HG03280 (cell line): ENCODE measurements at regions not wholly inside any gene's neighbourhood (a gene's known extent, or its start where the extent isn't known, plus 50 kb on each side); places are given as distances from the start of the nearest gene placed in this dataset.
"Not testable (repeated sequence)": the region's sequence is repeated elsewhere in the genome, so short reads cannot be mapped to it uniquely, and the experiment has no call there.

ENCODE experiments used
- ATAC-seq: cut with Tn5 transposase; IDR thresholded peaks from one replicate; pipeline ENCODE4 v1.9.1; 2021; ENCODE audit warnings: mild to moderate bottlenecking, moderate library complexity; ENCODE audit not compliant: unreplicated experiment

DNA sequence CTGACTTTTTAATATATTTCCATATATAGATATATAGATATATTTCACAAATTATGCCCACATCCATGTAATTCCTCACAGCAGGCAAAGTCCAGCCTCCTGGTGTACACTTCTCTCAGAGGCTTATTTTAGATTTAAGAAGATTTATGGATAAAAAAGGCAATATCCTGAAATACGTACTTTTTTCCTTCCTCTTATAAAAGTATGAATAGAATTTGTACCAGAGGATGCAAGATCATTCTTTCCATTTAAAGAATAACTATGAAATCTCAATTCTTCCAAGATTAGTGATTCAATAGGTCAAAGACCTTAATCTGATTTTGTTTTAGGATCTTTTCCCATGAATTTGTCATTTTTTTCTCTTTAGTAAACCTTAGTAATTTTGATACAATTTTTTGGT lies 597.9 kb upstream of the TBL1XR1 start:
- ATAC-seq: no peak

DNA sequence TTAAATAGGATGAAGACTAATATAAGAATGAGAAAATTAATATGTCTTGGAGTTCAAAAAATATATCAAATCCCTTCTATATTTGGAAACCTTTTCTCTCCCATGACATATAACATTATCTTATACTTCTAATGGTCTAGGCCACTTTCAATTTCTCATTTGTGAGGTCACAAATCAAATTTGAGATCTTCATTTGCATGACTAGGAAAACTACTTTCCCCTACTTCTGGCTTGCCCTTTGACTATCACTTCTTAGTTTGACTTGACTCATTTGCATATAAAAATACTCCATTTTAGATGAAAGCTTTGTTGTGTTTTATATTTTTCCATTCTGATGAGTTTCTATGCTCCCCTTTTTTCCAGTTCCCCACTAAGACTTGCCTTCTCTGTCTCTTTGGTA lies 598.6 kb upstream of the TBL1XR1 start:
- no peak for ATAC-seq

DNA sequence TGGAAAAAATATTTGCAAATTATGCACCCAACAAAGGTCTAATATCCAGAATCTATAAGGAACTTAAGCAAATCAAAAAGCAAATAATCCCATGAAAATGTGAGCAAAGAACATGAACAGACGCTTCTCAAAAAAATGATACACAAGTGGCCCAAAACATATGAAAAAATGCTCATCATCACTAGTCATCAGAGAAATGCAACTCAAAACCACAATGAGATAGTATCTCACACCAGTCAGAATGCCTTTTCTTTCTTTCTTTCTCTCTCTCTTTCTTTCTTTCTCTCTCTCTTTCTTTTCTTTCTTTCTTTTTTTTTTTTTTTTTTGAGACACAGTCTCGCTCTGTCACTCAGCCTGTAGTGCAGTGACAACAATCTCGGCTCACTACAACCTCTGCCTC lies 602.9 kb upstream of the TBL1XR1 start:
- not testable (repeated sequence) for ATAC-seq

DNA sequence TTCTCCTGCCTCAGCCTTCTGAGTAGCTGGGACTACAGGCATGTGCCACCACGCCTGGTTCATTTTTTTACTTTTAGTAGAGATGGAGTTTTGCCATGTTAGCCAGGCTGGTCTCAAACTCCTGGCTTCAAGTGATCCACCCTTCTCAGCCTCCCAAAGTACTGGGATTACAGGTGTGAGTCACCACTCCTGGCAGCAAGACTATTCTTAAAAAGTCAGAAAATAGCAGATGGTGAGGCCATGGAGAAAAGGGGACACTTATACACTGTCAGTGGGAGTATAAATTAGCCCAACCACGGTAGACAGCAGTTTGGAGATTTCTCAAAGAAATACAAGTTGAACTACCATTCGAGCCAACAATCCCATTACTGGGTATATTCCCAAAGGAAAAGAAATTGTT lies 603.3 kb upstream of the TBL1XR1 start:
- ATAC-seq: no peak

DNA sequence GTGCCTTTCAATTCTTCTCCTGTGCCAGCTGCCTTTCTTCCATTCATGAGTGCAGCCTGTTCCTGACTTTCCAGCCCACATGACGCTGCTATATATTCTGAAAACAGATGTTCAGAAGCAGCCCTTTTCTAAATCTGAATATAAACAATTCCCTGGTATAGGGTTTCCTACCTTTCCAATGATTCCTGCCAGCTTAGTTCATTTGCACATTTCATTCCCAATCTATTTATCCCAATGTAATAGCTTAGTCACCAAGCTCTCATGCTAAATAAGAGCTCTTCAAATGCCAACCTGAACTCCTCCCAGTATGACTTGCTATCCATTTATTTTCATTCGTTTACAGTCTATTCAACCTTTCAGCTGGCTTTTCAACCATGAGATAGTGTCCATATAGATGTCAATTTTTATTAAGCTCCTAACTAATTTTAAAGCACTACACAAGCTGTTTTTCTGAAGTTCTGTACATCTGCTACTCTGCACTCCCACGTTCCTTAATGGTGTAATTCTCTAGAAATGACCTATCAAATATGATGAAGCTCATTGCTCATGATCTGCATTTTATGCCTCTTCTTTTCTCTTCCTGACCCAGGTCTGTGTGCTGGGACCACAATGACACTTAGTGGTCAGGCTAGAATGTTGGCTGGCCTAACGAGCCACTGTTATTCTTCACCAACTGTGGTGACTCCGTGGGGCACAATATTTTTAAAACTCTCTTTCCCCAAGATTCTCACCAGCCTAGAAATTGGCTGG lies 605.0 kb upstream of the TBL1XR1 start:
- ATAC-seq: no peak

DNA sequence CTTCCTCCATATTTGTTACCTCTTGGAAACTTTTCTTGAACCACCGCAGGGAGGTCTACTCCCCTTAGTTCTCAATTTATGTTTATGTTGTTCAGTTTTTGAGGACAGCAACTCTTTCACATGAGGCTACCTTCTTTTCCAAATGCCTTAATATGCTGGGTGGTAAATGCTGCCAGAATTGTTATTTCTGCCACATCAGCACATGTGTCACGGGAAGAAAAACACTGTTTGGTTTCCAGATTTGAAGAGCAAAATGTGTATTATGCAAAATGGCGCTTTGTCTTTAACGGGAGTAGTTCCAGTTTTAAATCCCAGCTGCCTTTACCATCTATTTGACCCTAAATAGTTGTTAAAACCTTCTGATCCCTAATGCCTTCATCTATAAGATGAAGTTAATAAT lies 606.2 kb upstream of the TBL1XR1 start:
- ATAC-seq: no peak

DNA sequence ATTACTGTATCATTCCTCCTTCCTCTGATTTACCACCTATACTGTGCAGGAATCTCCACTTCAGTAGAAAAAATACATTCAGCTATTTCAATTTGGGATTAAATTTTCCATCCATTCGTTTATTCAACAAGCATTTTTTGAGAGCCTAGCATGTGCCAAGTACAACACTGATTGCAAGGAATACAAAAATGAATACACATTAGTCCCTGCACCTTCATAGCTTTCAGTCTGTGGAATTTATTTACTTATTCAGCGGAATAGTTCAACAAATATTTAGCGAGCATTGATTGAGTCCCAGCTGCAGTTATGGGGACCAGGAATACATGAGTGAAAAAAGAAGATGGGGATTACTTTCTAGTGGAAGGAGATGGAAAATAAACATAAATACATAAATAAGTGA lies 606.8 kb upstream of the TBL1XR1 start:
- no peak for ATAC-seq

DNA sequence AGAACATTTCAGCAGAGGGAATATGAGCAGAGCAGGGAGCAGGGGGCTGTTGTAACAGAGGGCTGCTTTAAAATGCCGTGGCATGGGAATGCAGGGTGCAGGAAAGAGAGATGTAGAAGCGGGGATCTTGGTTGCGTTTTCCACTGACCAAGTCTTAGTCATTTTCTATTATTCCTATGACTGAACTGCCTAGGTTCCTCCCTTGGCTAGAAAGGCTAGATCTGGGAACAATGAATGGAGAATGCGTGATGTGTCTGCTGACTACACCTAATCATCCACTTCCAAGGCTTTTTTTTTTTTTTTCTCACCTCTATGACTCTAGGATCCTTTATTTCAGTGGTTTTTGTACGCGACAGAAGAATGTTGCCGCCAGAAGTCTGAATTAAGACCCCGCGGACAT lies 607.4 kb upstream of the TBL1XR1 start:
- no peak for ATAC-seq

DNA sequence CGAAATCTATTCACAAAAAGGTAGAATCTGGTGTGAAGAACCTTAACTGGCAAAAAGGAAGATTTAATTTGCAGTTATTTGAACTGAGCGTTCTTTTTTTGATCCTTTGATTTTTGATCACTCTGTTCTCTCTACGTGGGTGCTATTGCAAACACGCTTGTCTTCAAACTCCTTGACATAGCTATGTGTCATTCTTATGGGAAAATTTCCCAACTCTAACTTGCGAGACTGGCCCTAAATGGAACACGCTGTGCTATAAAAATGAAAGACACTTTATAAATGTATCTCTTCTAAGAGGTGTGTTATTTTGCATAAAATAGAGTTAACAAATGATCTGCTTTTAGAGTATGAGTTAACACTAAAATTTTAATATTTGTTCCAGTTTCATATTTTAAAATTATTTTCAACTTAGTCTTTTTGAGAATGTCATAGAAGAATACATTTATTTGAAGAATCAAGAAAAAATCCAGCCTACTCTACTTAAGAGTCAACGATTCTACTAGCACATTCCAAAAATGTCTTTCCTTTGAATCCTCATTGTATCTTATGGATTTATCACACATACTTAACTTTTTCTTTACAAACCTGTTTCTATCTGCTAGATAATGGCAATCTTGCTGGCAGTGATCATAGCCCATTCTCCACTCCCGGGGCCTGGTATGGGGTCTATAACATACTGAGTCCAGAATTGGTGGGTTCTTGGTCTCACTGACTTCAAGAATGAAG lies 610.0 kb upstream of the TBL1XR1 start:
- ATAC-seq: no peak

DNA sequence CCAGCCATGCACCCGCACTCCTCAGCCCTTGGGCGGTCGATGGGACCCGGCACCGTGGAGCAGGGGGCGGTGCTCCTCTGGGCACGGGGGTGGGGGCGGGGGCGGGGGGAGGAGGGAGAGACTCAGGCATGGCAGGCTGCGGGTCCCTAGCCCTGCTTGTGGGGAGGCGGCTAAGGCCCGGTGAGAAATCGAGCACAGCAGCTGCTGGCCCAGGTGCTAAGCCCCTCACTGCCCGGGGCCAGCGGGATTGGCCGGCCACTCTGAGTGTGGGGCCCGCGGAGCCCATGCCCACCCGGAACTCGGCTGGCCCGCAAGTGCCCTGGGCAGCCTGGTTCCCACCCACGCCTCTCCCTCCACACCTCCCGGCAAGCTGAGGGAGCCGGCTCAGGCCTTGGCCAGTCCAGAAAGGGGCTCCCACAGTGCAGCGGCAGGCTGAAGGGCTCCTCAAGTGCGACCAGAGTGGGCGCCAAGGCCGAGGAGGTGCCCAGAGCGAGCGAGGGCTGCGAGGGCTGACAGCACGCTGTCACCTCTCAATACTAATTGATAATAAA lies 611.7 kb upstream of the TBL1XR1 start:
- not testable (repeated sequence) for ATAC-seq

DNA sequence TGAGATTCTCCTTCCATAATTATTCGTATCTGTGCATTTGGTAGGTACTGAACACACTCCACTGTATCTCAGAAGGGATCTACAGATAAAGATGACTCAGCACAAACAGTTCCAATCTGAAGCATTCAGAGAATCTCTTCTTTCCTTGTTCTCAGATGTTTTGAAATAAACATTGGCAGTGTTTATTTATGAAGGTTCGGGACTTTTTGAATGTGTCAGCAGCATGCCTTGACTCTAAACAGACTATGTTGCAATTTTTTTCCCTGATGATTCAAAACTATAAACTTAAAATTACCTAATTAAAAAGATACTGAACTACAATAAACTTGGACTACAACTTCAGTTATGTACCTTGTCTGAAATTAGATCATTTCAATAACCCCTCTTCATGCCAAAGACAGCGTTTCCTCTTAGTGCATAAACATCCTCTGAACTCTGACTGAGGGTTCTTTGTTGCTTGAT lies 612.9 kb upstream of the TBL1XR1 start:
- ATAC-seq: no peak

DNA sequence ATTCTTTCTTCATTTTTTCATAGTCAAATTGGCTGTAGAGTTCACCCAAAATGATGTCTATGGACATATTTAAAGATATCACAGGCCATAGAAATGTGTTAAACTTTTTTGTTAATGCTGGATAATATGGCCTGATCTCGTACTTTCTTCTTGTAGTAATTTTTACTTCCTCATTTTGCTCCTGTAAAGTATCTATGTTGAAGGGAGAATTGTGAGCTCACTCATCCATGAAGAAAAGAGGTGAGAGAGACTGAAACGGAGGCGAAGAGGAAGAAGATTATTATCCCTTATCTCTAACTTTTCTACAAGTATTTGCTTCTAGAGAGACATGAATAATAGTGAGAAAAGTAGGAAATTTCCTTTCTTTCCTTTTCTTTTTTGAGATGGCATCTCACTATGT lies 613.8 kb upstream of the TBL1XR1 start:
- ATAC-seq: no peak

DNA sequence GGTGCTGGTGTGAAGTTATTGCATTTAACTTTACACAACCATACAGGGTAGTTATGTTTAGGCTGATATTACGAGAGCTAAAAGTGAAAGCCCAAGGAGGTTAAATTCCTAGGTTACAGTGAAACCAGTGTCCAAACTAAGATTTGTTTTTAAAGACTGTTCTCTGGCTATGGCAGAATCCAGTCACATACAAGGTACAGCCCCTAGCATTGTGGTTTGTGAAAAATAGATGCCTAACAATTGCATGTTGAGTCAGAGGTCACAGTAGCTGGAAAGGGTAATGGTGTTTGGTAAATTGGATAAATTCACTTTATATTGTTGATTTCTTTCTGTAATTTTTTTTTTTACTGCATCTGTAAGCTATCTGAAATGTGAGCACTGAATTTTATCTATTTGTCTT lies 614.6 kb upstream of the TBL1XR1 start:
- no peak for ATAC-seq

DNA sequence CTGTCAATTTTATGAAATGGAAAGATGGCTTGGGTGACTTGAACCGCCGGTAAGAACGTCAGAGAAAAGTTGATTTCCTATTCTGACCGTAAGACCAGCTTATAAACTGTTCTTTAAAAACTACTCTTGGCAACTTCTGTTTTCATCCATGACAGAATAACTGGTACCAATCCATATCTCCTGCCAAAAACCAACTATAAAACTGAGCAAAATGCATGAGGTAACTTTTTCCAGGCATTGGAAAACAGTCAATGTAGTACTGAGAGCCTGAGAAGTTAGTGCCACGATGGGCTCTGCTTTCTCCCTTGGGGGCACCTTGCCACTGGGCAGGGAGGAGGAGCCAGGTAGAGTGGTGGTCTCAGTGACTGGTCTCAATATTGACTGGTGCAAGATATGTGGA lies 615.2 kb upstream of the TBL1XR1 start:
- no peak for ATAC-seq

DNA sequence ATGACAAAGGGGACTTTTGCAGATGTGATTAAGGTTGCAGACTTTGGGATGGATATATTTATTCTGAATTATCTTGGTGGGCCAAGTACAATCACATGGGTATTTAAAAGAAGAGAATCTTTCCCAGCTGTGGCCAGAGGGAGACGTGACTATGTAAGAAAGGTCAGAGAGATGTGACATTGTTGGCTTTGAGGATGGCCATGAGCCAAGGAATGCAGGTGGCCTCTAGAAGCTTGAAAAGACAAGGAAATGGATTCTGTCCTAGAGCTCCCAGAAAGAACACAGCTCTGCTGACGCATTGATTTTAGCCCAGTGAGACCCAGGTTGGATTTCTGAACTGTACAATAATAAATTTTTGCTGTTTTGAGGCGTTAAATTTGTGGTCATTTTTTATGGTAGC lies 616.0 kb upstream of the TBL1XR1 start:
- no peak for ATAC-seq

DNA sequence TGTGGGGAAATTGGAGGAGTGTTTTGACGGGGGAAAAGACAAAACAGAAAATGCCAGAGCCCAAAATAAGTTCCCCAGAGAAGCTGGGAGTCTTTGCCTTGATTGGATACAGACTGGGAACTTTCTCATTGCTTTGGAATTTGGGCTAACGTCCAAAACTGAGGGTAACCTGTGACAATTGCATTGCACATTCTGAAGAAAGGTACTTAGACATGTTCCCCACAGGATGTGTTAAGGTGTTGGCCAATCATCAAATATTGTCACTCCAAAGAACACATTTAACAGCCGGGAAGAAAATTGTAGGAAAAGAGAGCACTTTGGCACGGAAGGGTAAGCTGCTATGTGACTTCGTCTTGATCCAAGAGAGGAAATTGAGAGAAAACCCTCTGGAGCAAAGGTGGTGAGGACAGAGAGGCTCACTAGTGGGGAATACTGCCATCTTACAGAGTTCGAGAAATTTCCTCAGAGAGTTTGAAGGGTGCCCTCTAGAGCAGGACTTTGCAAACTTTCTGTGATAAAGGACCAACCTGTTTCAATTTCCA lies 619.5 kb upstream of the TBL1XR1 start:
- no peak for ATAC-seq

DNA sequence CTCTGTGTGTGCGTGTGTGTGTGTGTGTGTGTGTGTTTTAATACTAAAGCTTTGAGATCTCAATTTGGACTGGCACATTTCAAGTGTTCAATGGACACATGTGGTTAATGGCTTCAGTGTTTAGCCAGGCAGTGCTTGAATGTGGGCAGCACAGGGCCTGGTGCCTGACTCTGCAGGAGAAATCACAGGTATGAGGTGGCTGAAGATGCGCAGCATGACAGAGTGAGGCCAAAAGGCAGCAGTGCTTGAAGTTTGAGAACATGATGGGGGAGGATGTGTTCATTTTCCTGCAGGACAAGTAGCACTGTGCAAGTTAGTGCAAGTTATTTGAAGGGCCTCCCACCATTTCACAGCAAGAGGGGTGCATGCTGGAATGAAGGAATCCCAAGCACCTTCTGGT lies 620.5 kb upstream of the TBL1XR1 start:
- no peak for ATAC-seq

DNA sequence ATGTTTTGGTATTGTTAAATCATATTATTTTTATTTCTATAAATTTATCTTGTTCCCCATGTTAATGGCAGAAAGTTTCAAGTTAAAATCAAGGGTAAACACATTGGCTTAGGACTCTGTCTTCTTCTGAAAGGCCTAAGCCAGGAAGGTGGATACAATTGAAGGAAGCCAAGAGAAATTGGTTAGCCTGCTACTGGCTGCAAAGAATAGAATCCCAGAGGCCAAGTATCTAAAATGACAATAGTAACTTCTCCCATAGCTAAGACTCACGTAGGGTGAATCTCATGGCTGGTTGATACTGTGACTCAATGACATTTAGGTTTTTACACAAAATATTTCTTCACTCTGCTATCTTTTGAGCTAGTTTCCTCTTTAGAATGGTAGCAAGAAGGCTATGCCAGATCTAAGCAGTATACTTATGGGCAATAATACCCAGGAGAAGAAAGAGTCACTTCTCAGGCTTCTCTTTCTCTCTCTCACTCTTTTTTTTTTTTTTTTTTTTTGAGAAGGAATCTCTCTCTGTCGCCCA lies 621.5 kb upstream of the TBL1XR1 start:
- no peak for ATAC-seq

DNA sequence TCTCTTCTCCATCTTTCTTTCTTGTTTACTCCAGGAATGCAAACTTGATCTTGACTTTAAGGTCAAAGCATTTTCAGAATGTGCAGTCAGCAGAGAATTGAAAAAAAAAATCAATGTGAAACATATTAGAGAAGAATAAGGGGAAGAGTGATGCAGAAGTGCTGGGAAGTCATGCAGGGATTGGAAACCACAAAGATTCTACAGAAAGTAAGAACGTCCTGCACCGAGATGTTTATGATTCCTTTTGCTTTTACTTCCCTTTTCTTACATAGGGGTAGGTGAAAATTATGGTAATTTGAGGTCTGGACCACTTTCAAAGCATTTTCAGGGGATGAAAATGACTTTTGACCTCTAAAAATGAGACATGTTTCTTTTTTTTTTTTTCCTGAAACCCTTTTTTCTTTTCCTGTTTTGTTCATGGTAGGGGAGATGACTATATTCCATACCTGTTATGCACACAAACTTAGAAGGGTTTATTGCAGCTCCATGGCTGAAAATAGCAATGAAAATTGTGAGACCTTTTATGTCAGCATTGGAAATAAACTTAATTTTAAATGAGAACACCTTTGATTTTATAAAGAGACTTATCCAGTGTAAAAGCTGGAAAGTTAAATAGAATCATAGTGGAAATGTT lies 623.5 kb upstream of the TBL1XR1 start:
- no peak for ATAC-seq

DNA sequence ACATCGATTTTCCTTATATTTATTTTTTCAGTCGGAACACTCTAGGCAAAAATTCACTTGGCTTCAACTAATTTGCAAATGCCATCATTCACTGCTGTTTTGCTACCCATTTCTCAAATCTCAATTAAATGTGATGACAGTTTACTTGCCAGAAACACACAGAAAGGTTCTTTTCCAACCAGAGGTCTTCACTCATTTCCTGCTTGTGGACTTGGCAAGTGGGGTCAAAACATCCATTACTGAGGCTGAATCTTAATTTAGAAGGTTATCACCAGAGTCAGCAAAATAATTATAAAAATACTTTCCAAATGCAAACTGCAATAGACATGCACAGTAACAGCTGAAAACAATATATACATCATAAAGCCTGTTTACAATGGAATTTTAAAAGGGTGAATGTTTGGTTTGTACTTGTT lies 625.4 kb upstream of the TBL1XR1 start:
- no peak for ATAC-seq

DNA sequence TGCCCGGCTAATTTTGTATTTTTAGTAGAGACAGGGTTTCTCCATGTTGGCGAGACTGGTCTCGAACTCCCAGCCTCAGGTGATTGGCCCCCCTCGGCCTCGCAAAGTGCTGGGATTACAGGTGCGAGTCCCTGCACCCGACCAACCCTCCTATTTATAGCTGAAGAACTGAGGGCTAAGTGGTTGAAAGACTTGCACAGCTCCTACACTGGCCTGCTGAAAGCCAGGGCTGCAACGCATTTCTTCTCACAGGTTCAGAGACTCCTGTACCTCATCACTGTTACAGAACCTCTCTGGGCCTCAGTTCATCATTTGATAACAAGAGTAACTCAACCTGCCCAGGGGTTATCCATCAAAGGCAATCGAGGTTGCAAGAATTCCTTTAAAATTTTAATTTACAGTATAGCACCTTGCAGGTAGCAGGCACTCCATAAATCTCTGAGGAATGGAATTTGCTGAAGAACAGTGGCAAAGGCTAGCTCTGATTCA lies 626.5 kb upstream of the TBL1XR1 start:
- no peak for ATAC-seq
